ENCODE measurements at regions not wholly inside any gene's neighbourhood (a gene's known extent, or its start where the extent isn't known, plus 50 kb on each side); places are given as distances from the start of the nearest gene placed in this dataset.

GRCh38 chr5:143918961-143919360 is 107.0 kb downstream of the HMHB1 start:
- DNase-seq (no peak), ATAC-seq (ENCODE audit: low read depth) (no peak)
- Histone ChIP-seq H3K36me3 (replicated peaks in 1 of 2; ENCODE audit: control extremely low read depth in 1 of 2, control insufficient read depth in 1 of 2, extremely low read depth in 1 of 2, insufficient read depth in 2 of 2, low read length in 1 of 2) (no peaks in the 10 kb centered on the region), H3K9me3 (ENCODE audit: control extremely low read depth in 1 of 3, control insufficient read depth in 2 of 3, insufficient read depth in 1 of 3, low read length in 2 of 3) (no peaks in the 10 kb centered on the region), H3K4me3 (ENCODE audit: control extremely low read depth in 1 of 5, extremely low read depth in 1 of 5, insufficient read depth in 1 of 5, low read depth in 2 of 5, low read length in 4 of 5) (no peak overlapping the region), H3K9ac (ENCODE audit: low read length) (no peak overlapping the region), H3K27ac (ENCODE audit: low read length in 2 of 2) (no peak overlapping the region), H3K27me3 (replicated peaks in 1 of 4; ENCODE audit: control extremely low read depth in 1 of 4, control insufficient read depth in 3 of 4, insufficient read depth in 4 of 4, low read length in 3 of 4) (no peaks in the 10 kb centered on the region), H2AFZ (ENCODE audit: insufficient read depth, low read depth, low read length, poor library complexity, severe bottlenecking) (no peak overlapping the region), H4K20me1 (ENCODE audit: control insufficient read depth, insufficient read depth, low read length, poor library complexity, severe bottlenecking) (no peaks in the 10 kb centered on the region), H3K4me1 (ENCODE audit: control insufficient read depth in 2 of 2, insufficient read depth in 2 of 2, low read length in 2 of 2) (no peaks in the 10 kb centered on the region), H3K4me2 (replicated peaks; ENCODE audit: low read depth, low read length, poor library complexity, severe bottlenecking) (no peak overlapping the region), H3K79me2 (ENCODE audit: control insufficient read depth, insufficient read depth, low read length) (no peaks in the 10 kb centered on the region)
- POLR2A ChIA-PET = no interaction called here
- Mint-ChIP-seq H3K9me3 (ENCODE audit: insufficient read depth) (no peaks in the 10 kb centered on the region), H3K4me3 (no peak overlapping the region), H3K27me3 (peaks cover 14% of the 10 kb centered on the region), H3K4me1 (no peaks in the 10 kb centered on the region), H3K27ac (no peak overlapping the region)
- WGBS (ENCODE audit: insufficient coverage) = no CpG with 5 or more reads among the region's 1 CpG
- intact Hi-C loops (cut with micrococcal nuclease) = no loop called here
- TF ChIP-seq EZH2 (IDR thresholded peaks at IDR 0.05; ENCODE audit: borderline replicate concordance, insufficient read depth, low read depth, low read length, poor library complexity, severe bottlenecking) (no peak), CTCF (IDR thresholded peaks at IDR 0.05) (no peak)
- CTCF ChIA-PET = no interaction called here

GRCh38 chr5:143920772-143921171 is 108.8 kb downstream of the HMHB1 start:
- H3K27me3 ChIP-seq (replicated peaks in 1 of 4; ENCODE audit: control extremely low read depth in 1 of 4, control insufficient read depth in 3 of 4, insufficient read depth in 4 of 4, low read length in 3 of 4) = no peaks in the 10 kb centered on the region
- H3K4me3 ChIP-seq (ENCODE audit: control extremely low read depth in 1 of 5, extremely low read depth in 1 of 5, insufficient read depth in 1 of 5, low read depth in 2 of 5, low read length in 4 of 5) = no peak overlapping the region
- no peaks in the 10 kb centered on the region for H3K79me2 ChIP-seq (ENCODE audit: control insufficient read depth, insufficient read depth, low read length)
- H3K9ac ChIP-seq (ENCODE audit: low read length) = no peak overlapping the region
- H3K9me3 ChIP-seq (ENCODE audit: control extremely low read depth in 1 of 3, control insufficient read depth in 2 of 3, insufficient read depth in 1 of 3, low read length in 2 of 3) = no peaks in the 10 kb centered on the region
- ChIA-PET CTCF (no interaction called here), POLR2A (no interaction called here)
- no peak overlapping the region for H3K27ac ChIP-seq (ENCODE audit: low read length in 2 of 2)
- H3K4me1 Mint-ChIP-seq = no peaks in the 10 kb centered on the region
- intact Hi-C loops (cut with micrococcal nuclease) = no loop called here
- no peak overlapping the region for H3K4me2 ChIP-seq (replicated peaks; ENCODE audit: low read depth, low read length, poor library complexity, severe bottlenecking)
- H2AFZ ChIP-seq (ENCODE audit: insufficient read depth, low read depth, low read length, poor library complexity, severe bottlenecking) = no peak overlapping the region
- no peaks in the 10 kb centered on the region for H3K9me3 Mint-ChIP-seq (ENCODE audit: insufficient read depth)
- H3K36me3 ChIP-seq (replicated peaks in 1 of 2; ENCODE audit: control extremely low read depth in 1 of 2, control insufficient read depth in 1 of 2, extremely low read depth in 1 of 2, insufficient read depth in 2 of 2, low read length in 1 of 2) = no peaks in the 10 kb centered on the region
- H4K20me1 ChIP-seq (ENCODE audit: control insufficient read depth, insufficient read depth, low read length, poor library complexity, severe bottlenecking) = no peaks in the 10 kb centered on the region
- ATAC-seq (ENCODE audit: low read depth) = no peak
- DNase-seq = no peak
- TF ChIP-seq EZH2 (IDR thresholded peaks at IDR 0.05; ENCODE audit: borderline replicate concordance, insufficient read depth, low read depth, low read length, poor library complexity, severe bottlenecking) (no peak), CTCF (IDR thresholded peaks at IDR 0.05) (no peak)
- no peak overlapping the region for H3K4me3 Mint-ChIP-seq
- H3K27me3 Mint-ChIP-seq = peaks cover 19% of the 10 kb centered on the region
- H3K27ac Mint-ChIP-seq = no peak overlapping the region
- no CpG with 5 or more reads among the region's 1 CpG for WGBS (ENCODE audit: insufficient coverage)
- H3K4me1 ChIP-seq (ENCODE audit: control insufficient read depth in 2 of 2, insufficient read depth in 2 of 2, low read length in 2 of 2) = no peaks in the 10 kb centered on the region
